ENCODE measurements at regions not wholly inside any gene's neighbourhood (a gene's known extent, or its start where the extent isn't known, plus 50 kb on each side); places are given as distances from the start of the nearest gene placed in this dataset.

GRCh38 chrX:144006811-144007210 is 122.9 kb downstream of the UBE2NL start (continued):
- TF ChIP-seq ZNF800 (CRISPR knock-in tag; IDR thresholded peaks at IDR 0.05) (no peak), ZNF431 (CRISPR knock-in tag; IDR thresholded peaks at IDR 0.05; ENCODE audit: borderline replicate concordance, low read depth) (no peak), HNRNPH1 (optimal IDR thresholded peaks at IDR 0.05; ENCODE audit: low read depth, low read length) (no peak), ARID4A (CRISPR knock-in tag; IDR thresholded peaks at IDR 0.05; ENCODE audit: borderline replicate concordance) (no peak), SMAD1 (CRISPR knock-in tag; IDR thresholded peaks at IDR 0.05; ENCODE audit: borderline replicate concordance, low read depth) (no peak), AHDC1 (CRISPR knock-in tag; IDR thresholded peaks at IDR 0.05; ENCODE audit: borderline replicate concordance) (no peak), FOXP4 (CRISPR knock-in tag; IDR thresholded peaks at IDR 0.05) (no peak)
